ENCODE measurements at regions not wholly inside any gene's neighbourhood (a gene's known extent, or its start where the extent isn't known, plus 50 kb on each side); places are given as distances from the start of the nearest gene placed in this dataset.
"Not testable (repeated sequence)": the region's sequence is repeated elsewhere in the genome, so short reads cannot be mapped to it uniquely, and the experiment has no call there.

DNA sequence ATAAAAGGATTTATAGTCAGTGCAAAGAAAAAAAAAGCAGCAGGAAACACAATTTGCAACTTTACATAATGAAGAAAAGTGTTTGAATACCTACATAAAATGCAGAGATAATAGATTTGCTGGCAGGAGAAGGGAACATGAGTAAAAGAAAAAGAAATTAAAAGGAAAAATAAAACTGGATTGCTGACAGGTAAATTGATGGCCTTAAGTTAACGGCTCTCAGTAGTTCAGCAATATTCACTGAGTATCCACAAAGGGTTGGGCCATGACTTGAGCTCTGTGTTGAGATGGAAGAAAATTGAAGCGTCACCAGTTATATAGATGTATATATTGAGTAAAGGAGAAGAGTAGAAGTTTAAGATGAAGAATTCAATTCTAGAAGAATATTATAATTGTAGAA is 330.1 kb upstream of the VCX start:
- Mint-ChIP-seq H3K4me1 (no peaks in the 10 kb centered on the region), H3K27me3 (no peaks in the 10 kb centered on the region), H3K4me3 (no peak overlapping the region), H3K27ac (no peak overlapping the region), H3K36me3 (no peaks in the 10 kb centered on the region), H3K9me3 (no peaks in the 10 kb centered on the region)

DNA sequence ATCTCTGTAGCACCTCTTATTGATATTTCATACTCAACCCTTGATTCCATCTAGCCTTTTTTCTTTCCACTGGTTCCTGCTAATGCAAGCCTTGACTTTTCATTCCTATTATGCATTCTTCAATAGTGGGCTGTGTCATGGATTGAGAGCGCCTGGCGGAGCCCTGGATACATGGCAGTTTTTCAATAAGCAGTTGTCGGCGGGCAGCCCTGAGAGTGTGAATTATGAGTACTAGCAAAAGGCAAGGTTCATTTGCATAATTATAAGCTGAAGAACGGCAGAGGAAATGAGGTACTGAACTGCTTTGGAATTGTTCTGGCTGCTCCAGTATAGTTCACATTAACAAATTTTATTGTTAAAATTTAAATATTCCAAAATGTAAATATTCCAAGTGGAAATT is 339.7 kb upstream of the VCX start:
- H3K27ac Mint-ChIP-seq, result no peak overlapping the region

DNA sequence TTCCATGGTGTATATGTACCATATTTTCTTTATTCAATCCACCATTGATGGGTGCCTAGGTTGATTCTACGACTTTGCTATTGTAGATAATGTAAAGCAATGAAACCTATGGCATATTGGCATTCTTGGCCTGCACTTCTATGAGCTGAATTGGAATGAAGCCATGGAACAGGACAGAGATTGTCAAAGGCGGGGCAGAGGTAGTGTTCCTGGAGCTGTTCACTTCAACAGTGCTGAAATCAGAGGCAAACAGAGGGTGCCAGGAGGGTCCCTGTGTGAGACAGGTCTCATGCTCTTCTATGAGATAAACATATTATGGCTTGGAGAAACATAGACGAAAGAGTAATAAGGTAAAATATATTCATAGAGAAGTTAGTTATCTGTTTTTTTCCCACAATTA is 342.6 kb upstream of the VCX start:
- Mint-ChIP-seq H3K36me3 (no peaks in the 10 kb centered on the region), H3K27ac (no peak overlapping the region), H3K4me3 (no peak overlapping the region), H3K4me1 (no peaks in the 10 kb centered on the region), H3K27me3 (no peaks in the 10 kb centered on the region), H3K9me3 (peaks cover 13% of the 10 kb centered on the region)

More for the DNA sequence above, 339.7 kb upstream of the VCX start:
- H3K27me3 Mint-ChIP-seq, result no peaks in the 10 kb centered on the region
- H3K4me3 Mint-ChIP-seq, result no peak overlapping the region
- H3K4me1 Mint-ChIP-seq, result no peaks in the 10 kb centered on the region
- no peaks in the 10 kb centered on the region for H3K36me3 Mint-ChIP-seq
- H3K9me3 Mint-ChIP-seq, result peaks cover 13% of the 10 kb centered on the region

DNA sequence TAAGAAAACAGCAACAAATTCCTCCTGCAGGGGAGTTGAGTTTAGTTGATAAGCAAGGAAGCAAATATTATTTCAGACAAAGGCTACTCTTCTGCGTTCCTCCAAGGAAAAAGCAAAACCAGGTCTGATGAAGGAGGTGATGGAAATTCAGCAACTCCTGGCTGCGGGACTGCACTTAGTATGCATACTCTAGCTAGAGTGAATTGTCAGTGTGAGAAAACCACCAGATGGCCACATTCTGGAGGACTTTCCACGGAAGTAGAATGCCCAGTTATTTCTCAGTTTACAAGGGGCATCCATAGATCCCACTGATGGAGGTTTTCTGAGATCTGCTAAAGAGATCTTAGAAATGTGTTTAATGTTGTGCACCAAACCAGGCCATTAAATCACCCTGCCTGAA is 338.6 kb upstream of the PUDP start:
- Mint-ChIP-seq H3K27ac (no peak overlapping the region), H3K4me1 (no peaks in the 10 kb centered on the region), H3K9me3 (no peaks in the 10 kb centered on the region), H3K27me3 (no peaks in the 10 kb centered on the region), H3K4me3 (no peak overlapping the region), H3K36me3 (no peaks in the 10 kb centered on the region)

DNA sequence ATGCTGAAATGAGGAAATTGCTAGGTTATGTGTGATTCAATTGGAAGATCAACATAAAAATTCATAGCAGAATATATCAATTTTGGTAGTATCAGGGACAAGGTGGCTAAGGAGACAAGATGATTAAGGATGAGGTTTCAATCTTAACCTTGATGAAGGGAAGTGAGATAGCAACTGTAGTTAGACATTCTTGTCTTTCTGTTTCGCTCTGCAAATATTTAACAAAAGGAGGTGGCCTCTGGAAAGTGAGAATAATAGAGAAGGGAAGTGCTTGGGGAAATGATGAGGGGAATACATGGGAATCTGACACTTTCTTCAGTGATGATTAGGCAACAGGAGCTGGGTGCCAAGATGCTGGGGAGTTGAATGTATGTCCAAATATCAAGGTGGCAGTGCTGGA is 337.1 kb upstream of the PUDP start:
- no peak overlapping the region for H3K4me3 Mint-ChIP-seq
- H3K27me3 Mint-ChIP-seq, result no peaks in the 10 kb centered on the region
- no peaks in the 10 kb centered on the region for H3K36me3 Mint-ChIP-seq
- H3K27ac Mint-ChIP-seq, result no peak overlapping the region
- no peaks in the 10 kb centered on the region for H3K9me3 Mint-ChIP-seq
- H3K4me1 Mint-ChIP-seq, result no peaks in the 10 kb centered on the region

DNA sequence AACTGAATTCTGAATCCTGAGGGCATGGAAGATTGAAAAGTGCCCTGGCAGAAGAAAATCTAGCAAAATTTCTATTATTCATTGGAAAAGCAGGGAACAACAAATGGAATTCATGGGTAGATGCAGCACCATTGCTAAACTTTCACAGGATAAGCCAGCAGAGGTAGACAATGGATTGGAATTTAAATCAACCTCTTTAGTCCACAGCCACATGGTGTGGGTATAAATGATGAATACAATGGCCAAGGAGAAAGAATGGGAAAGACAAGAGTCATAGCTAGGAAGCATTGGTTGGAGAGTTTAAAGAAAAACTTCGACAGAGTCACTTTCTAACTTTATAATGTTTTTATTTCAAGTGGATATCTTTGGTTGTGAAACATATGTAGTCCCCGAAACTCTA is 332.8 kb upstream of the PUDP start:
- Mint-ChIP-seq H3K36me3 (no peaks in the 10 kb centered on the region), H3K4me1 (no peaks in the 10 kb centered on the region), H3K9me3 (no peaks in the 10 kb centered on the region), H3K27ac (no peak overlapping the region), H3K27me3 (no peaks in the 10 kb centered on the region), H3K4me3 (no peak overlapping the region)

DNA sequence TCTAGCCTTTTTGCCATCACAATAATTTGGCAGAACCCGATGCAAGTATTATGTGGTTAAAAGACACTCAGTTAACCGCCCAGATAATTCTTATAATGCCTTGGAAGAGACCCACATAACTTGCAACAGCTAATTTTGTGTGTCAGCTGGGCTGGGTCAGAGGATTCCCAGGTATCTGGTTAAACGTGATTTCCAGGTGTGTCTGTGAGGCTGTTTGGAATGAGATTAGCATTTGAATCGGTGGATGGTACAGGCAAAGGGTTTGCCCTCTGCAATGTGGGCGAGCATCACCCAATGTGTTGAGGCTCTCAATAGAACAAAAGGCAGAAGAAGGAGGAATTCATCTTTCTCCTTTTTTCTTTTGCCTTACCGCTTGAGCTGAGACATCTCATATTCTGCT is 314.2 kb upstream of the PUDP start:
- no peaks in the 10 kb centered on the region for H3K36me3 Mint-ChIP-seq
- no peaks in the 10 kb centered on the region for H3K27me3 Mint-ChIP-seq
- H3K9me3 Mint-ChIP-seq, result peaks cover 5% of the 10 kb centered on the region
- no peak overlapping the region for H3K4me3 Mint-ChIP-seq
- H3K4me1 Mint-ChIP-seq, result no peaks in the 10 kb centered on the region
- H3K27ac Mint-ChIP-seq, result no peak overlapping the region

DNA sequence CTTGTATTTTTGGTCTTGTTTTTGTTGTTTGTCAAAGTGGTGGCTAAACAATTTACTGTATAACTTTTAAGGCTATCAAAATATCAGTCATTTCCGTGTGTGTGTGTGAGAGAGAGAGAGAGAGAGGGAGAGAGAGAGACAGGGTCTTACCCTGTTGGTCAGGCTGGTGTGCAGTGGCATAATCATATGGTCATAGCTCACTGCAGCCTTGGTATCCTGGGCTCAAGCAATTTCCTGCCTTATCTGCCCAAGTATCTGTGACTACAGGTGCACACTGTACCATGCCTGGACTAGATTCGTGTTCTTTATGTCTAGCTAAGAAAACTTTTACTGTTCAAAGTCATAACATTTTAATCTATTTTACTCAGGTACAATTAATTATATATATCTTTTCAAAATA is 313.1 kb upstream of the PUDP start:
- H3K27ac Mint-ChIP-seq, H3K9me3 Mint-ChIP-seq, H3K36me3 Mint-ChIP-seq, H3K27me3 Mint-ChIP-seq, H3K4me1 Mint-ChIP-seq, H3K4me3 Mint-ChIP-seq: not testable (repeated sequence)

DNA sequence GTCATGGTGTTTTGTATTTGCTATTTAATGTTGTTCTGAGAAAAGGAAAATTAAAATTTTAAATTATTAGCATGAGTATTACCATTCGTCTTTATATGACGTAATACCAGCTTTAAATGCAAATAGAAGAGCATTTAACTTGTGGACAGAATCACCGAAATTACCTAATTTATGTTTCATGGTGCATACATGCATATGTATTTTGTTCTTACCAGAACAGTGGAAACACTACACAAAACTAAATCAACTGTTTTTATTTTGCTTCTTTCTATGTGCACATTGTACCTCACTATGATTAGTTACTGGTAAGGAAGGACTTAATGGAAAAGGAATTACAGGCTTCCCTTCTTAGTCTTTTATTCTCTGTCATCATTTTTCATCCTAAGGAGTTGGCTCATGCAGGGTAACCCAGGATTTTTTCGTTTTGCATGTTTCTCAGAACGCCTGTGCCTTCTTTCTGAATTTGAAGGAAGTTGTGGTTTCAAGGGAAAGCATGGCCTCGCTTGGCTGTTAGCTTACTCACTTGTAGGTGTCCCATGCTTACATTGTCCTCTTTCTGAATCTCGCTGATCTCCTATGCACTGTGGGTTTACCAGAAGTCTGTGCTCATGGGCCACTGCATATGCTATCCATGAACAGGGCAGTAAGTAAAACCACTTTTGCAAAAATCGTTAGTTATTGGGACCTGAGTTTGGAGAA is 300.0 kb upstream of the PUDP start:
- no peak overlapping the region for H3K4me3 Mint-ChIP-seq
- H3K9me3 Mint-ChIP-seq, result no peaks in the 10 kb centered on the region
- no peaks in the 10 kb centered on the region for H3K27me3 Mint-ChIP-seq
- H3K27ac Mint-ChIP-seq, result no peak overlapping the region
- H3K4me1 Mint-ChIP-seq, result no peaks in the 10 kb centered on the region
- no peaks in the 10 kb centered on the region for H3K36me3 Mint-ChIP-seq

DNA sequence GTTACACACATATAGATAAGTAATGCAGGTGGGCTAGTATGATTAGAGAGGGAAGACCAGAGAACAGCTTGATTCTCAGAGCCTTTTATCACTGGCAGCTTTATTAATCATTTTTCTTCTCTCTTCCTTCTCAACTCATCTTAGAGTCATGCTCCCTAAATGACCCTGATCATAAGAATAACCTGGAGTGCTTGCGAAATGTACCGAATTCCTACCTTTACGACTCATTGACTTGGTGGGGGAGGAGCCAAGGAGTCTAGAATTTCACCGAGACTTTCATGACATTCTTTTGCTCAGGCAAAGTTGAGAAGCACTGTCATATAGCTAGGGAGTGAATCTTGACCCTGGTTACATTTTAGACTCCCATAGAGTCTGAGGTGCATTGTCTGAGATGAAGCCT is 298.9 kb upstream of the PUDP start:
- Mint-ChIP-seq H3K27me3 (no peaks in the 10 kb centered on the region), H3K9me3 (no peaks in the 10 kb centered on the region), H3K4me1 (no peaks in the 10 kb centered on the region), H3K36me3 (no peaks in the 10 kb centered on the region), H3K27ac (no peak overlapping the region), H3K4me3 (no peak overlapping the region)

DNA sequence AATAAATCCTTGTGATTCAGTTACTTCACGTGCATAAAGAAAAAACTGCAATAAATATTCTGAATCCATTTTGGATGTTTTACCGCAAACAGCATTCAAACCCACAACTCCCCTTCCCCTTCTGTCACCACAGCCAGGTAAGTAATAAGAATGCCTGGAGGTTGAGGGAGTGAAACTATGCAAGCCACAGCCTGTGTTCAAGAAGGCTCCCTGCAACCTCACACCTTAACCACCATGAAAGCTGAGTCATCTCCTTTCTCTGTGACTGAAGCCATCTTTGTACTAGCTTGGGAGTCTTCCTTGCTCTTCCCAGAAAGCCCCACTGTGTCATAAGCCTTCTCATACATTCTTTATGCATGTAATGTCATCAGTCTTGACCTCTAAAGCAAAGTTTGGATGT is 297.0 kb upstream of the PUDP start:
- no peaks in the 10 kb centered on the region for H3K27me3 Mint-ChIP-seq
- H3K36me3 Mint-ChIP-seq, result no peaks in the 10 kb centered on the region
- no peak overlapping the region for H3K4me3 Mint-ChIP-seq
- no peaks in the 10 kb centered on the region for H3K4me1 Mint-ChIP-seq
- H3K9me3 Mint-ChIP-seq, result peaks cover 5% of the 10 kb centered on the region
- no peak overlapping the region for H3K27ac Mint-ChIP-seq

DNA sequence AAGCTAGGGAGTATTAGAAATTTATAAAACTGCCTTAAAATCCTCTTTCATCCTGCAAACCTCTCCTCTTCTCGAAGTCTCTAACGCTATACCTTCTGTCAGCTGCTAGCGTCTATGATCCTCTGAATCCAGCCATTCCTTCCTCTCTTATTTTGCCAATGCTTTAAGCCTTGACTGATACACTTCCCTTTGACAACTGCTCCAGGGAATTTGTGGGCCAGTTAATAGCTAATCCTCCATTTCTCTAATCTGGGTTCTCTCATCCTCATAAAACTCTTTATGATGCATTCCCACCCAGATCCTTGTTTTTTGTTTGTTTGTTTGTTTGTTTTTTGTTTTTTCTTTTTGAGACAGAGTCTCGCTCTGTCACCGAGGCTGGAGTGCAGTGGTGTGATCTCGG is 293.6 kb upstream of the PUDP start:
- H3K27me3 Mint-ChIP-seq, result no peaks in the 10 kb centered on the region

DNA sequence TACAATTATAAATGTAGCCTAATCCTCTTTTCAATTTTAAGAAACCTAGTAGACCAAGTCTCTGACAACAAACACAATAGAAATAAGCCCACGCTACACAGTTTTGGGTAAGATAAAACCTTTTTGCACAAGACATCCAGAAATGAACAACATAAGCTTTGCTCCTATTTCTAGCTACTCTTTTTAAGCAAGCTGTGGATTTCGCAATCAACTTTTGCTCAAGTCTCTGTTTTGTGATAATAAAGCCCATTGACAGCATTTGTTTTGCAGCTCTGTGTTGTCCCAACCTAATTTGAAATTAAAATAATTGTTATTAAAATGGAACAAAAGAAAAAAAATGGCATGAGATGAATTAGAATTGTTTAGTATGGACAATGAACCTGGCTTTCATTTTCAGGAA is 287.9 kb upstream of the PUDP start:
- H3K4me1 Mint-ChIP-seq, result no peaks in the 10 kb centered on the region
- no peaks in the 10 kb centered on the region for H3K36me3 Mint-ChIP-seq
- H3K4me3 Mint-ChIP-seq, result no peak overlapping the region
- peaks cover 3% of the 10 kb centered on the region for H3K9me3 Mint-ChIP-seq
- H3K27me3 Mint-ChIP-seq, result no peaks in the 10 kb centered on the region
- no peak overlapping the region for H3K27ac Mint-ChIP-seq

More for the DNA sequence above, 293.6 kb upstream of the PUDP start:
- no peaks in the 10 kb centered on the region for H3K36me3 Mint-ChIP-seq
- H3K4me3 Mint-ChIP-seq, result no peak overlapping the region
- H3K9me3 Mint-ChIP-seq, result peaks cover 5% of the 10 kb centered on the region
- H3K27ac Mint-ChIP-seq, result no peak overlapping the region
- H3K4me1 Mint-ChIP-seq, result no peaks in the 10 kb centered on the region

DNA sequence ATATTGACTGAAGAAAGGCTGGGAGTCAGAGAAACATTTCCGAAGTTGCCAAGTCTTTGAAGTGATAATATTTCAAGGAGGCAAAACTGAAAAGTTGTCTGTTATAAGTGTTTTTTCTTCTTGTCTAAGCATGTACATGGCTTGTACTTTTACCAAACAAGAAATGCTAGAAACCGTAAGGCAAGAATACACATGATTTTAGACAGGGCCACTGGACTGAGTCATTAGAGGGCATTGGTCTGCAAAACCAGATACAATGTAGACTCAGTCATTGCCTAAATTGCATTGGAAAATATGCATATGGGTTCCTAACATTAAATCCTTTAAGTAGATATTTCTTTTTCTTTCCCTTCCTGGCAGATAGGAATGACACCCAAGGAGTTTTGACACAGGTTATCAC is 284.9 kb upstream of the PUDP start:
- no peaks in the 10 kb centered on the region for H3K4me1 Mint-ChIP-seq
- H3K4me3 Mint-ChIP-seq, result no peak overlapping the region
- H3K36me3 Mint-ChIP-seq, result no peaks in the 10 kb centered on the region
- no peaks in the 10 kb centered on the region for H3K27me3 Mint-ChIP-seq
- no peak overlapping the region for H3K27ac Mint-ChIP-seq
- H3K9me3 Mint-ChIP-seq, result peaks cover 4% of the 10 kb centered on the region

DNA sequence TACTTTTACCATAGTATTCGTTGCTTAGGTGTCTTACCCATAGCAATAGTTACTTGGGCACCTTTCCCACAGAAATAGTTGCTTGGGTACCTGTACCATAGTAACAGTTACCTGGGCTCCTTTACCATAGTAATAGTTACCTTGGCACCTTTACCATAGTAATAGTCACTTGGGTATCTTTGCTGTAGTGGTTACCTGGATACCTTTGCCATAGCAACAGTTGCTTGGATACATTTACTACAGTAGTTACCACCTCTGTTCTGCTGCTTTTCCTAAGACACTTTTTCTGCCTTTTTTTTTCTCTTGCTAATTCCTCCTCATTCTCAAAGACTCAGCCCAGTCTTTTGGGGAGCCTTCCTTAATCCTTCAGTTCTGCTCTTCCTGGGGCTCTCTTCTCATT is 272.8 kb upstream of the PUDP start:
- H3K27ac Mint-ChIP-seq, result no peak overlapping the region
- H3K36me3 Mint-ChIP-seq, result no peaks in the 10 kb centered on the region
- H3K9me3 Mint-ChIP-seq, result no peaks in the 10 kb centered on the region
- no peak overlapping the region for H3K4me3 Mint-ChIP-seq
- no peaks in the 10 kb centered on the region for H3K27me3 Mint-ChIP-seq
- H3K4me1 Mint-ChIP-seq, result no peaks in the 10 kb centered on the region

DNA sequence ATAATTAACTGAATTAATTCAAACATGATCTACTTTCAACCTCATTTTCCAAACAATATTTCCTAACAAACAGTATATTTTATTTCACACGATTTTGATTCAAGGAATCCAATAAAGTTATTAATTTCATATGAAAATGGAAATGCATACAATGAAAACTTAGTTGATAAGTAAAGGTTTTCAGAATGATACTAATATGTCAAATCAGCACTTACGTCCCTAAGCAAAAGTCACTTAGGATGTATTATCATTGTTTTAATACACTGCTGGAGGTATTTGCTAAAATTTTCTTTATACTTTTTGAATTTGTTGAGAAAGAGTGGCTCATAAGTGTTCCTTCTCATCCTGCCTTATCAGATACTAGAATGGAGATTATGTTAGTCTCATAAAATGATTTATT is 266.8 kb upstream of the PUDP start:
- H3K9me3 Mint-ChIP-seq, result no peaks in the 10 kb centered on the region
- no peak overlapping the region for H3K4me3 Mint-ChIP-seq
- H3K27ac Mint-ChIP-seq, result no peak overlapping the region
- H3K27me3 Mint-ChIP-seq, result no peaks in the 10 kb centered on the region
- H3K4me1 Mint-ChIP-seq, result no peaks in the 10 kb centered on the region
- H3K36me3 Mint-ChIP-seq, result no peaks in the 10 kb centered on the region

DNA sequence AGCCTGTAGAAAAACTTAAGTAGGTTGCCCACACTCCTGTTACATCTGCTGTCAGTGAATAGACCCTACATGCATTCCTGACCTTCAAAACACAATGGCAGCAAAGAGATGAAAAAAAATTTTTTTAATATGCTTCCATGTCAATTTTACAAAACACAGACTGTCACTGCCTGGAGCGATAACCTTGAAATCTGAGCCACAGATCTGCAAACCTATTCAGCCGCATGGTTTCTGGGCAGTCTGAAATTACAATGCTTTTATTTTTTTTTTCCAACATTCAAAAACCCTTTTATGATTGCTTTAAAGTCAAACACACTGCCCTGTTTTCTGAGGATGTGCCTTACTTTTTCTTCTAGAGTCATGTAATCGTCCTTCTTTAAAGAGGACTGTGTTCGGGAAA is 264.9 kb upstream of the PUDP start:
- no peak overlapping the region for H3K4me3 Mint-ChIP-seq

More for the DNA sequence above, 264.9 kb upstream of the PUDP start:
- Mint-ChIP-seq H3K27ac (no peak overlapping the region), H3K9me3 (no peaks in the 10 kb centered on the region), H3K36me3 (no peaks in the 10 kb centered on the region), H3K27me3 (no peaks in the 10 kb centered on the region), H3K4me1 (no peaks in the 10 kb centered on the region)

Data from activated naive CD4-positive, alpha-beta T cell treated with anti-CD3 and anti-CD28 coated beads, Interleukin-2, amount 50 U/mL, for 24 hours (primary cell).